ENCODE measurements at regions not wholly inside any gene's neighbourhood (a gene's known extent, or its start where the extent isn't known, plus 50 kb on each side); places are given as distances from the start of the nearest gene placed in this dataset.

GRCh38 chr18:73947180-73947921 is 200.3 kb downstream of the FBXO15 start:
- intact Hi-C loops (cut with DNase I; ENCODE audit: low total_unique reads): no loop called here
- H3K27me3 ChIP-seq: no peaks in the 10 kb centered on the region
- no peak for DNase-seq
- H3K9me3 ChIP-seq: no peaks in the 10 kb centered on the region
- no peaks in the 10 kb centered on the region for H3K36me3 ChIP-seq
- H3K4me1 ChIP-seq: no peaks in the 10 kb centered on the region
- H3K4me3 ChIP-seq: no peak overlapping the region
- no peak overlapping the region for H3K27ac ChIP-seq
- no peak for TF ChIP-seq POLR2A (IDR thresholded peaks at IDR 0.05)
- TF ChIP-seq, protein P1, sequence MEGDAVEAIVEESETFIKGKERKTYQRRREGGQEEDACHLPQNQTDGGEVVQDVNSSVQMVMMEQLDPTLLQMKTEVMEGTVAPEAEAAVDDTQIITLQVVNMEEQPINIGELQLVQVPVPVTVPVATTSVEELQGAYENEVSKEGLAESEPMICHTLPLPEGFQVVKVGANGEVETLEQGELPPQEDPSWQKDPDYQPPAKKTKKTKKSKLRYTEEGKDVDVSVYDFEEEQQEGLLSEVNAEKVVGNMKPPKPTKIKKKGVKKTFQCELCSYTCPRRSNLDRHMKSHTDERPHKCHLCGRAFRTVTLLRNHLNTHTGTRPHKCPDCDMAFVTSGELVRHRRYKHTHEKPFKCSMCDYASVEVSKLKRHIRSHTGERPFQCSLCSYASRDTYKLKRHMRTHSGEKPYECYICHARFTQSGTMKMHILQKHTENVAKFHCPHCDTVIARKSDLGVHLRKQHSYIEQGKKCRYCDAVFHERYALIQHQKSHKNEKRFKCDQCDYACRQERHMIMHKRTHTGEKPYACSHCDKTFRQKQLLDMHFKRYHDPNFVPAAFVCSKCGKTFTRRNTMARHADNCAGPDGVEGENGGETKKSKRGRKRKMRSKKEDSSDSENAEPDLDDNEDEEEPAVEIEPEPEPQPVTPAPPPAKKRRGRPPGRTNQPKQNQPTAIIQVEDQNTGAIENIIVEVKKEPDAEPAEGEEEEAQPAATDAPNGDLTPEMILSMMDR (IDR thresholded peaks at IDR 0.05): no peak

DNA sequence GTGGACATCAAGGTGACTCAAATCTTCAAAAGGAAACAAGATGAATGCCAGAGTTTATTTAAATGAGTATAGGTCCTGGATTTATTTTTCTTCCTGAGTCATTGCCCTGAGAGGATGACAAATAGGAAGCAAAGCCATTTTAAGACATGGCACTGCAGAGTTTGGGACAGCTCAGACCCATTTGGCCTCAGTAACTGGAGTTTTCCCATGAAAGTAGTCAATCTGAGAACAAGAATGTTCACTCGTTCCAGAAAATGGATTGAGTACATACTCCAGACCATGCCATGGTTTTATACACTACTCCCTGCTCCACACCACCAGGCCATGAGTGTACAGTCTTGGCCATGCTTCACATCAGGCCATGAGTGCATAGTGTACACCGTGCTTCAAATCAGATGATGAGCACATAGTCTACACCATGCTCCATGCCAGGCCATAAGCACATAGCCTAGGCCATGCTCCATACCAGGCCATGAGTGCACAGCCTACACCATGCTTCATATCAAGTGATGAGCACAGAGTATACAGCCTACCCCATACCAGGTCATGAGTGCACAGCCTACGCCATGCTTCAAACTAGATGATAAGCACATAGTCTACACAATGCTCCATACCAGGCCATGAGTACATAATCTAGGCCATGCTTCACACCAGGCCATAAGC is 202.4 kb downstream of the FBXO15 start:
- no peaks in the 10 kb centered on the region for H3K9me3 ChIP-seq
- no peak for DNase-seq
- no peak overlapping the region for H3K4me3 ChIP-seq
- no peaks in the 10 kb centered on the region for H3K36me3 ChIP-seq
- H3K27ac ChIP-seq: no peak overlapping the region
- H3K4me1 ChIP-seq: no peaks in the 10 kb centered on the region
- no peaks in the 10 kb centered on the region for H3K27me3 ChIP-seq
- no peak for TF ChIP-seq POLR2A (IDR thresholded peaks at IDR 0.05)
- TF ChIP-seq, protein P1 (IDR thresholded peaks at IDR 0.05): no peak
- intact Hi-C loops (cut with DNase I; ENCODE audit: low total_unique reads): no loop called here

DNA sequence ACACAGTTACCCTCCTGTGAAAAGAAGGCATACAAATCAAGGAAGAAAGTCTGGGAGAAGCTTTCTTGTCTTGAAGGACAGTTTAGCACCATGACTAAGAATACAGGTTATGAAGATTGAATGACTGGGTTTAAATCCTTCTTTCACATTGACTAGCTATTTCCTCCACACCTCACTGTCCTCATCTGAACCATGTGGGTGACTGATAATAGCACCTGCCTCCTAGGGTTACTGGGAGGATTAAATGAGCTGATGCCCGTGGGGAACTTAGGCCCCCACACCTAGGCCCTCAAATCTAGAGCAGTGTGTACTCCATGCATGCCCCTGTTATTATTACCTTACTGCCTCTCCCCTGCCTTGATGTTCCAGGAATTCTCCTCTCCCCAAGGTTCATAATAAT is 202.9 kb downstream of the FBXO15 start:
- no peaks in the 10 kb centered on the region for H3K36me3 ChIP-seq
- H3K27me3 ChIP-seq: no peaks in the 10 kb centered on the region
- no peak overlapping the region for H3K27ac ChIP-seq
- no peaks in the 10 kb centered on the region for H3K9me3 ChIP-seq
- H3K4me3 ChIP-seq: no peak overlapping the region
- no peak for DNase-seq
- TF ChIP-seq POLR2A (IDR thresholded peaks at IDR 0.05): no peak
- TF ChIP-seq, protein P1 (IDR thresholded peaks at IDR 0.05): no peak
- intact Hi-C loops (cut with DNase I; ENCODE audit: low total_unique reads): no loop called here
- H3K4me1 ChIP-seq: no peaks in the 10 kb centered on the region

GRCh38 chr18:73943763-73944162 is 203.9 kb downstream of the FBXO15 start:
- intact Hi-C loops (cut with DNase I; ENCODE audit: low total_unique reads): no loop called here
- H3K27ac ChIP-seq: no peak overlapping the region
- H3K9me3 ChIP-seq: no peaks in the 10 kb centered on the region
- no peaks in the 10 kb centered on the region for H3K4me1 ChIP-seq
- no peak overlapping the region for H3K4me3 ChIP-seq
- no peaks in the 10 kb centered on the region for H3K27me3 ChIP-seq
- DNase-seq: no peak
- H3K36me3 ChIP-seq: no peaks in the 10 kb centered on the region
- no peak for TF ChIP-seq POLR2A (IDR thresholded peaks at IDR 0.05)
- TF ChIP-seq, protein P1 (IDR thresholded peaks at IDR 0.05): no peak

DNA sequence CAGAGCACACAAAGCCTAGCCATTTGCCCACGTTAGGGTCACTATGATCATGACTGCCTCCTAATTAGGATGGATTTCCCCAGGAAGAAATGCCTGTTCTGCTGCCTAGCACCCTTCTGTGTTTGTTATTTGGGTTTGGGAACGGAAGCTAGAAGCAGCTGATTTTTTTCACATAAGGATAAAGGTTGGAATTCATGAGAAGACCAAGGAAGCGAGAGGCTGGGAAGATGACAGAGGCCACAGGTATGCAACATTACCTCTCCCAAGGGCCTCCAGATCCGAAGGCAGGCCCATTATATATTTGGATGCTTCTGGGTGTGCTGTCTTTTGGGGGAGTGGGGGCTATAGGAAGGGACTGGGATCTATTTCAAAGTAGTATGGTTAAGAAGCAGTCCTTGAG is 204.7 kb downstream of the FBXO15 start:
- Histone ChIP-seq H3K4me1 (no peaks in the 10 kb centered on the region), H3K4me3 (no peak overlapping the region), H3K36me3 (no peaks in the 10 kb centered on the region), H3K9me3 (no peaks in the 10 kb centered on the region), H3K27me3 (no peaks in the 10 kb centered on the region), H3K27ac (no peak overlapping the region)
- intact Hi-C loops (cut with DNase I; ENCODE audit: low total_unique reads): no loop called here
- TF ChIP-seq, protein P1 (IDR thresholded peaks at IDR 0.05): no peak
- no peak for TF ChIP-seq POLR2A (IDR thresholded peaks at IDR 0.05)
- no peak for DNase-seq
